Thoracic aorta (tissue), 2 donors: ENCODE measurements at regions not wholly inside any gene's neighbourhood (a gene's known extent, or its start where the extent isn't known, plus 50 kb on each side); places are given as distances from the start of the nearest gene placed in this dataset.

Source experiments
- ATAC-seq: fragments of 150-250 bp; one replicate; pipeline ENCODE4 v1.8.0; 2017; ENCODE audit warnings: low read depth; ENCODE audit not compliant: insufficient number of reproducible peaks, low FRiP score
- DNase-seq: peaks from one replicate; pipeline ENCODE4 v3.0.0-alpha.2; 2020; ENCODE audit warnings: low spot score
- H3K27ac ChIP-seq, 2 donors: fragments of 200-600 bp; sonication (generic); 1 replicate in 1 of 2; 2 replicates in 1 of 2; pipeline ENCODE4 v1.5.1; 2016; ENCODE audit warnings: mild to moderate bottlenecking in 2 of 2, moderate library complexity in 2 of 2
- H3K27me3 ChIP-seq: fragments of 200-600 bp; sonication (generic); replicated peaks from 2 replicates; pipeline ENCODE4 v1.6.0; 2016; ENCODE audit warnings: mild to moderate bottlenecking; ENCODE audit not compliant: insufficient read depth
- H3K36me3 ChIP-seq: fragments of 200-600 bp; sonication (generic); one replicate; pipeline ENCODE4 v1.5.1; 2016
- H3K4me1 ChIP-seq, 2 donors: fragments of 200-600 bp; sonication (generic); 1 replicate in 1 of 2; 2 replicates in 1 of 2; pipeline versions ENCODE4 v1.5.1 to v1.6.0; 2016; ENCODE audit warnings: low read depth in 2 of 2, mild to moderate bottlenecking in 1 of 2; ENCODE audit not compliant: control insufficient read depth in 1 of 2
- H3K4me3 ChIP-seq: fragments of 200-600 bp; sonication (generic); 2 replicates; pipeline ENCODE4 v1.5.1; 2016; ENCODE audit warnings: mild to moderate bottlenecking
- H3K9me3 ChIP-seq: fragments of 200-600 bp; sonication (generic); 2 replicates; pipeline ENCODE4 v1.5.1; 2016
- CTCF ChIP-seq: fragments of 200-600 bp; sonication (generic); IDR thresholded peaks from one replicate; pipeline ENCODE4 v1.5.1; 2019; ENCODE audit warnings: antibody characterized with exemption

GRCh38 chr6:122072014-122072647, 327.3 kb upstream of the HSF2 start:
- no peak for DNase-seq
- no peak overlapping the region for H3K4me3 ChIP-seq
- TF ChIP-seq CTCF = no peak

GRCh38 chr6:122075084-122075838, 324.2 kb upstream of the HSF2 start:
- Histone ChIP-seq H3K4me1 (no peaks in the 10 kb centered on the region), H3K27me3 (no peaks in the 10 kb centered on the region), H3K9me3 (no peaks in the 10 kb centered on the region), H3K36me3 (no peaks in the 10 kb centered on the region), H3K27ac (no peak overlapping the region), H3K4me3 (no peak overlapping the region)
- DNase-seq = no peak
- no peak for TF ChIP-seq CTCF
- no peak for ATAC-seq

More at GRCh38 chr6:122072014-122072647, 327.3 kb upstream of the HSF2 start:
- Histone ChIP-seq H3K27me3 (no peaks in the 10 kb centered on the region), H3K4me1 (peaks cover 4 to 13% of the 10 kb centered on the region in 2 donors), H3K36me3 (no peaks in the 10 kb centered on the region), H3K9me3 (no peaks in the 10 kb centered on the region), H3K27ac (no peak overlapping the region)
- no peak for ATAC-seq

GRCh38 chr6:122075917-122076316, 323.5 kb upstream of the HSF2 start:
- TF ChIP-seq CTCF = no peak

GRCh38 chr6:122077603-122078002, 321.8 kb upstream of the HSF2 start:
- H3K4me1 ChIP-seq = no peaks in the 10 kb centered on the region
- TF ChIP-seq CTCF = no peak
- no peak overlapping the region for H3K27ac ChIP-seq
- H3K27me3 ChIP-seq = no peaks in the 10 kb centered on the region
- no peak overlapping the region for H3K4me3 ChIP-seq
- H3K9me3 ChIP-seq = no peaks in the 10 kb centered on the region
- no peaks in the 10 kb centered on the region for H3K36me3 ChIP-seq
- no peak for DNase-seq
- ATAC-seq = no peak

More at GRCh38 chr6:122075917-122076316, 323.5 kb upstream of the HSF2 start:
- Histone ChIP-seq H3K4me3 (no peak overlapping the region), H3K27ac (no peak overlapping the region), H3K4me1 (no peaks in the 10 kb centered on the region), H3K9me3 (no peaks in the 10 kb centered on the region), H3K36me3 (no peaks in the 10 kb centered on the region), H3K27me3 (no peaks in the 10 kb centered on the region)
- ATAC-seq = no peak
- no peak for DNase-seq

- DNase-seq (no peak), ATAC-seq (no peak)
- H3K4me3 ChIP-seq = no peak overlapping the region
- H3K27ac ChIP-seq = no peak overlapping the region
- no peaks in the 10 kb centered on the region for H3K36me3 ChIP-seq
- no peak for TF ChIP-seq CTCF
- no peaks in the 10 kb centered on the region for H3K4me1 ChIP-seq
- H3K27me3 ChIP-seq = no peaks in the 10 kb centered on the region
- H3K9me3 ChIP-seq = no peaks in the 10 kb centered on the region
Measured at GRCh38 chr6:122078481-122078880, 321.0 kb upstream of the HSF2 start.
